Type B pancreatic cell (in vitro differentiated cells): ENCODE measurements at regions not wholly inside any gene's neighbourhood (a gene's known extent, or its start where the extent isn't known, plus 50 kb on each side); places are given as distances from the start of the nearest gene placed in this dataset.

Experiments used
- DNase-seq: peaks from one replicate; pipeline ENCODE4 v3.0.0; 2021; ENCODE audit warnings: mixed read lengths; ENCODE audit not compliant: unreplicated experiment; ENCODE audit errors: extremely low spot score
- H3K27ac Mint-ChIP-seq: 2 replicates; pipeline ENCODE4 v1.8.0; 2021; ENCODE audit warnings: mild to moderate bottlenecking, mixed read lengths
- H3K27me3 Mint-ChIP-seq: 2 replicates; pipeline ENCODE4 v1.8.0; 2021; ENCODE audit warnings: mixed read lengths
- H3K36me3 Mint-ChIP-seq: 2 replicates; pipeline ENCODE4 v1.8.0; 2021; ENCODE audit warnings: mixed read lengths
- H3K4me1 Mint-ChIP-seq: one replicate; pipeline ENCODE4 v1.8.0; 2021; ENCODE audit warnings: mixed read lengths; ENCODE audit not compliant: unreplicated experiment
- H3K4me3 Mint-ChIP-seq: 2 replicates; pipeline ENCODE4 v1.8.0; 2021; ENCODE audit warnings: mild to moderate bottlenecking, mixed read lengths
- H3K9me3 Mint-ChIP-seq: 2 replicates; pipeline ENCODE4 v1.8.0; 2021; ENCODE audit warnings: mixed read lengths
- CTCF ChIP-seq: fragments of 200-600 bp; sonication (generic); conservative IDR thresholded peaks from 2 replicates; pipeline ENCODE4 v1.5.0; 2021; ENCODE audit warnings: antibody characterized with exemption, mild to moderate bottlenecking

GRCh38 chr2:147108548-147108947, 736.3 kb upstream of the ACVR2A start:
- no peak overlapping the region for H3K27ac Mint-ChIP-seq
- no peaks in the 10 kb centered on the region for H3K4me1 Mint-ChIP-seq
- H3K4me3 Mint-ChIP-seq = no peak overlapping the region
- TF ChIP-seq CTCF = no peak
- H3K36me3 Mint-ChIP-seq = no peaks in the 10 kb centered on the region
- peaks cover 5% of the 10 kb centered on the region for H3K9me3 Mint-ChIP-seq
- peaks cover 3% of the 10 kb centered on the region for H3K27me3 Mint-ChIP-seq
- DNase-seq = no peak

GRCh38 chr2:147101941-147102790, 742.7 kb upstream of the ACVR2A start:
- peaks cover 4% of the 10 kb centered on the region for H3K4me1 Mint-ChIP-seq
- no peak overlapping the region for H3K4me3 Mint-ChIP-seq
- no peak overlapping the region for H3K27ac Mint-ChIP-seq
- no peak for DNase-seq
- H3K9me3 Mint-ChIP-seq = peaks cover 14% of the 10 kb centered on the region
- no peak for TF ChIP-seq CTCF
- H3K36me3 Mint-ChIP-seq = no peaks in the 10 kb centered on the region
- H3K27me3 Mint-ChIP-seq = no peaks in the 10 kb centered on the region

GRCh38 chr2:147100406-147101035, 744.3 kb upstream of the ACVR2A start:
- peaks cover 9% of the 10 kb centered on the region for H3K9me3 Mint-ChIP-seq
- H3K27ac Mint-ChIP-seq = peak overlapping the region; percentile 75
- H3K27me3 Mint-ChIP-seq = no peaks in the 10 kb centered on the region
- H3K36me3 Mint-ChIP-seq = no peaks in the 10 kb centered on the region
- H3K4me1 Mint-ChIP-seq = peaks cover 4% of the 10 kb centered on the region
- peak overlapping the region; percentile 40 for H3K4me3 Mint-ChIP-seq
- DNase-seq = no peak
- TF ChIP-seq CTCF = no peak

- peaks cover 4% of the 10 kb centered on the region for H3K4me1 Mint-ChIP-seq
- peak overlapping the region; percentile 40 for H3K4me3 Mint-ChIP-seq
- H3K27ac Mint-ChIP-seq = peak overlapping the region; percentile 75
- H3K9me3 Mint-ChIP-seq = peaks cover 10% of the 10 kb centered on the region
- H3K36me3 Mint-ChIP-seq = no peaks in the 10 kb centered on the region
- TF ChIP-seq CTCF = no peak
- no peak for DNase-seq
- no peaks in the 10 kb centered on the region for H3K27me3 Mint-ChIP-seq
Observed at GRCh38 chr2:147099845-147100244, 745.0 kb upstream of the ACVR2A start.

- TF ChIP-seq CTCF = no peak
- Mint-ChIP-seq H3K36me3 (no peaks in the 10 kb centered on the region), H3K4me3 (no peak overlapping the region), H3K9me3 (peaks cover 16% of the 10 kb centered on the region), H3K27me3 (no peaks in the 10 kb centered on the region), H3K27ac (no peak overlapping the region), H3K4me1 (peaks cover 4% of the 10 kb centered on the region)
- DNase-seq = no peak
Observed at GRCh38 chr2:147098940-147099339, 745.9 kb upstream of the ACVR2A start.
